ENCODE measurements at regions not wholly inside any gene's neighbourhood (a gene's known extent, or its start where the extent isn't known, plus 50 kb on each side); places are given as distances from the start of the nearest gene placed in this dataset.

GRCh38 chr4:104616401-104616820 lies 121.7 kb upstream of the CXXC4 start:
- H3K4me3 ChIP-seq (ENCODE audit: low read depth, low read length) = no peak overlapping the region
- no peak for TF ChIP-seq CTCF (IDR thresholded peaks at IDR 0.05; ENCODE audit: low read depth, low read length)

GRCh38 chr4:104625706-104626105 lies 131.0 kb upstream of the CXXC4 start:
- no peak for TF ChIP-seq CTCF (IDR thresholded peaks at IDR 0.05; ENCODE audit: low read depth, low read length)
- H3K4me3 ChIP-seq (ENCODE audit: low read depth, low read length) = no peak overlapping the region

- TF ChIP-seq CTCF (IDR thresholded peaks at IDR 0.05; ENCODE audit: low read depth, low read length) = no peak
- no peak overlapping the region for H3K4me3 ChIP-seq (ENCODE audit: low read depth, low read length)
Observed at GRCh38 chr4:104629601-104630000, 134.9 kb upstream of the CXXC4 start.

- H3K4me3 ChIP-seq (ENCODE audit: low read depth, low read length) = no peak overlapping the region
- TF ChIP-seq CTCF (IDR thresholded peaks at IDR 0.05; ENCODE audit: low read depth, low read length) = no peak
Observed at GRCh38 chr4:104630272-104630671, 135.6 kb upstream of the CXXC4 start.

GRCh38 chr4:104631000-104631399 lies 136.3 kb upstream of the CXXC4 start:
- no peak for TF ChIP-seq CTCF (IDR thresholded peaks at IDR 0.05; ENCODE audit: low read depth, low read length)
- no peak overlapping the region for H3K4me3 ChIP-seq (ENCODE audit: low read depth, low read length)

- no peak overlapping the region for H3K4me3 ChIP-seq (ENCODE audit: low read depth, low read length)
- TF ChIP-seq CTCF (IDR thresholded peaks at IDR 0.05; ENCODE audit: low read depth, low read length) = no peak
Observed at GRCh38 chr4:104641418-104641817, 146.7 kb upstream of the CXXC4 start.

GRCh38 chr4:104642521-104642920 lies 147.8 kb upstream of the CXXC4 start:
- H3K4me3 ChIP-seq (ENCODE audit: low read depth, low read length) = no peak overlapping the region
- no peak for TF ChIP-seq CTCF (IDR thresholded peaks at IDR 0.05; ENCODE audit: low read depth, low read length)

Data from WI38 (cell line).